ENCODE measurements at regions not wholly inside any gene's neighbourhood (a gene's known extent, or its start where the extent isn't known, plus 50 kb on each side); places are given as distances from the start of the nearest gene placed in this dataset.

- DNase-seq, result no peak
Measured at GRCh38 chr2:133952896-133953295, 301.0 kb upstream of the MGAT5 start.

DNA sequence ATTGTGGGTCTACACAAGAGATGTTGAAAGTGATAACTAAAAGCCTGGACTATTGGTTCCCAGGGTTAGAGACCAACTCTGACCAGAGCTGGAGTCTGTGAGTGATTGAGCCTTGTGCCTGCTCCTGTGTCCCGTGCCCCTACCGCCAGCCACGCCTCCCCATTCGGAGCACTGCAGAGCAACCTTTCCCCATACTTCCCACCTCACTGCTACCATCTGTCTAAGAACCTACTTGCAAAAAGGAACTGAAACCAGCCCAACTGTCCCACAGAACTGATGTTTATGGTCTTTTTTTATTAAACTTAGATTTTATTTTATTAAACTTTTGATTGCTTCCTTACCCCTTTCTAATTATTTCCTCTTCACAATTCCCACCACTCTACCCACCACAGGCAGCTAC lies 300.3 kb upstream of the MGAT5 start:
- no peak for DNase-seq

DNA sequence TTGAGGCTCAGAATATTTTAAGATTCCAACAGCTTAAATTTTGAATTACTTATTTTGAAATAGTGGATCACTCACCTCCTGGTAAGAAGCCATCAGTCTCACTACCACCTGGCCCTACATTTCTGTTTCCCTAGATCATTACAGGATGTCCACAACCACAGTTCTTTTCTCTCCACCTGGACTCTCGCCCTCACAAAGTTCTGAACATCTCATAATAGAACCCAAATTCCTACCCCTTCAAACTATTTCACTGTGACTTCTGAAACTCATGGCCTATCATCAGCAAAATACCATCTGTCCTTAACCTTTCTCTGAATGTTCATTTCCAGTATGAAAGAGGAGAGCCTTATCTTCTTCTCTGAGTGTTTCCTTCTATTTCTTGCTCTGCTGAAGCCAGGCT lies 299.2 kb upstream of the MGAT5 start:
- no peak for DNase-seq

GRCh38 chr2:133955169-133955568 lies 298.7 kb upstream of the MGAT5 start:
- no peak for DNase-seq

DNA sequence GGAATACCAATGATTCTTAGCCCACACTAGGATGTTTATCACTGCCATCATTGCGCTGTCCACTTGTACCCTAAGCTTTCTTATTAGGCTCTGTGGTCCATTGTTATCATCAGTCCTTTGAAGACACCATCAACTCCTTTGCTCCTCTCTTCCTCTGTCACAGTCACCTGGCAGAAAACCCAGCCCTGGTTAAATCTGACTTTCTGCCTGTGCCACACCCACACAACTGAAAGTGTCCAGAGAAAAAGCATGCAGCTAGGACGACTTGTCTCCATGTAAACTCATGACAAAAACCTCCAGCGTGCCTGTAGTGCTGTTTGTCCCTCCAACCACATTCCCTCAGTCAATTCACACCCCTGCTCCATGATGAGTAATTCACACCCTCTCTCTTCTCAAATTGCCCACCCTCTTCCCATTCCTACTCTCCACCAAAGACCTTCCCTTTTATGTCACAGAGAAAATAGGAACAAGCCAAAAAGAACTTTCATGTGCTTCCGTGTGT lies 297.4 kb upstream of the MGAT5 start:
- DNase-seq, result no peak

GRCh38 chr2:133957724-133958480 lies 296.0 kb upstream of the MGAT5 start:
- DNase-seq, result no peak

DNA sequence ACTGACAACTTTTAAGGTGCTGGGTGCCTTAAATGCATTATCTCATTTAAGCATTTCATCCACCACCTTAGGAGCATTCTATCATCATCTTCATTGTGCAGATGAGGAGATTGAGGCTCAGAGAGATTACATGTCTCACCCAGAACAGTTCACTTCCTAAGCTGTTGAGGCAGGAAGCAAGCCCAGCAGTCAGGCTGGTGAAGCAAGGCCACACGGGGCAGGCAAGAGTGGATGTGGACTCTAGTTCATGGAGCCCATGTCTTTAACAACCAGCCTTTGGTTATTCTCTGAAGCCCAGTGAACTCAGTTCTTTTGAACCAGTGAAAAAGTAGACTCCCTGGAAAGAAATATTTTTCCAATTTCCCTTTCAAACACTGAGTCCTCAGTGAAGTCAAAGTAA lies 294.8 kb upstream of the MGAT5 start:
- DNase-seq, result no peak

GRCh38 chr2:133966720-133967304 lies 287.1 kb upstream of the MGAT5 start:
- no peak for DNase-seq

GRCh38 chr2:133967326-133967725 lies 286.5 kb upstream of the MGAT5 start:
- DNase-seq, result no peak

GRCh38 chr2:133968446-133968845 lies 285.4 kb upstream of the MGAT5 start:
- no peak for DNase-seq

DNA sequence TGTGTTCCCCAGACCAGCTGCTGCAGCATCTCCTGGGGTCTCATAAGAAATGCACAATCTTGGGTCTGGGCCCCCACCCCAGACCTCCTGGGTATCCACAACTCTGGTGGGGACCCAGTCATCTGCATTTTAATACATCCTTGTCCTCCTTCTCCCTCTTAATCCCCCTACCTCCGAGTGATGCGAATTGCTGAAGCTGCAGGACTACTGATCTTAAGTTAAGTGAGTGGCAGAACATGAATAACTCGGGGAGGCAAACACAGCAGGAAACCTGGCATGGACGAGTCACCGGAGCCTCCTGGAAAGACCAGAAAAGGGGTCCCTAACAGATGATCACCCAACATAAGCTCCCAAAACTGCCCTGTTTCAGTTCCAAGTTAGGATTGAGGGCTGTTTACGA lies 283.2 kb upstream of the MGAT5 start:
- DNase-seq, result no peak

- DNase-seq, result no peak
Measured at GRCh38 chr2:133972297-133972696, 281.6 kb upstream of the MGAT5 start.

- no peak for DNase-seq
Measured at GRCh38 chr2:133972786-133973185, 281.1 kb upstream of the MGAT5 start.

DNA sequence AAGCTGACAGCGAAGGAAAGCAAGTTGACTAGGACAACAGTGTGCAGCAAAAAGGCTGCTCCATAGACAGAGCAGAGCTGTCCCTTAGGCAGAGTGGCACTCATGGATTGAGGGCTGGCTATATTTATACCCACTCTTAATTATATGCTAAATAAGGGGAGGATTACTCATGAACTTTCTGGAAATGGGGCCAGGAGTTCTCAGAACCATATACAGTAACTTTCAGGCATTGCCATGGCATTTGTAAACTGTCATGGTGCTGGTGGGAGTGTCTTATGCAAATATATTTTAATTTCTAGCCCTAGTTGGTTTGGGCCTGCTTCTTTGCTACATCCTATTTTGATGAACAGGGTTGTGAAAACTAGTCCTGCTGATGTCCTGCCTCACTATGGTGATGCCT lies 279.5 kb upstream of the MGAT5 start:
- no peak for DNase-seq

DNA sequence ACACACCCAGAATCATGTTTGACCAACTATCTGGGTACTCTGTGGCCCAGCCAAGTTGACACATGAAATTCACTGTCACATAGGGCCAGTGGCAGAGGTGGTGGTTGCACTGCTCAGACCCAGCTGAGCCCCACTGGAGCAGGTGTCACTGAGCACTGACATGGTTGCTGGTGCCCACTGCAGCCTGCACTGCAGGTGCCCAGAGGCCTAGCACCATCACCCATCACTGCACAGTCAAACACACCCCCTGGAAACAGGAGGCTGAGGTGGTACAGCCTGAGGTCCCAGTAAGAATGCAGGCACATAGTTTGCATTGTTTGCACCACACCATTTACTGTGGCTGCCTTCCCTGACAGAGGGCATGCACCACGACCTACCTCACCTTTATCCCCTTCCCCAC lies 278.7 kb upstream of the MGAT5 start:
- DNase-seq, result no peak

GRCh38 chr2:133975676-133976428 lies 278.0 kb upstream of the MGAT5 start:
- DNase-seq, result no peak

GRCh38 chr2:133976659-133977058 lies 277.2 kb upstream of the MGAT5 start:
- DNase-seq, result no peak

DNA sequence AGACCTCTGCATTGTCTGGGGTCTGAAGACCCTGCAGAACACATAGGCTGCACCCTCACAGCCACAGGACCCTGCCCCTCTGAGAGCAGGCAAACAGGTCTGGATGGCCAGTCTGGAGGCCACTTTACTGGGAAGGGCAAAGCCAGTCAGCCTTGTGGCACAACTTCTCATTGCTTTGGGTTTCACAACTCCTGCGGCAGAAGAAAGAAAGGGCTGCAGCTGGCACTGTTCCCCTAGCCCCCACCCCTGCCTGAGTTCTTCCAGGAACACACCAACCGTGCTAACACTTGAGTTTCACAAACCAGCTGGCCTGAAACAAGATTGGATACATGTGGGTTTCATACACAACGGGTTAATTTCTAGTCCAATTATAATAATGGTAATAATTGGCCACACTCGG lies 276.5 kb upstream of the MGAT5 start:
- DNase-seq, result no peak

DNA sequence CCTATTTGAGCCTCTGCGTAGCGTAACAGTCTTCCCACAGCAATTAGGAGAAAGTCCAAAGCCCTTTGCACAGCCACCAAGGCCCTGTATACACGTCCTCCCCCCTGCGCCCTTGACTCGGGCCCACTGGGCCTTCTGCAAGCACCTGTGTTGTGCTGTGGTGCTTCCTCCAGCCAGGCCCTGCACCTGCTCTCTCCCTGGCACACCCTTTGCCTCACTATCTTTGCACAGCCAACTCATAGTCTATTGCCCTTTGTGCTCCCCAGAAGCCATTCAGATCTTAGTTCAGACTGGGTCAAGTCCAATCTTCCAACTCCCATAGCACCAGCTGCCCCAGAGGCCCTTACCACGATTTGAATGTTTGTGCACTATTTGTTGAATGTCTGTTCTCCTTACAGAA lies 271.6 kb upstream of the MGAT5 start:
- no peak for DNase-seq

DNA sequence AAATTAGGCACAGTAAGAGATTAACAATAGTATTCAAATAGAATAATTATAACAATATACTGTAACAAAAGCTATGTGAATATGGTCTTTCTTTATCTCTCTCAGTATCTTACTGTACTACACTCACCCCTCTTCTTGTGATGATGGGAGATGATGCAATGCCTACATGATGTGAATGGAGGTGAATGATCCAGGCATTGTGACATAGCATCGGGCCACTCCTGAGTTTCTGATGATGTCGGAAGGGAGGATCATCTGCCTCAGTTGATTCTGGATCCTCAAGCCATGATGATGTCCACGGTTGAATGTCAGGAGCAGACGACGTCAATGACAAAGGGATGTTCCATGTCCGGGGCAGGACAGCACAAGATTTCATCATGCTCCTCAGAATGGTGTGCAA lies 268.3 kb upstream of the MGAT5 start:
- no peak for DNase-seq

DNA sequence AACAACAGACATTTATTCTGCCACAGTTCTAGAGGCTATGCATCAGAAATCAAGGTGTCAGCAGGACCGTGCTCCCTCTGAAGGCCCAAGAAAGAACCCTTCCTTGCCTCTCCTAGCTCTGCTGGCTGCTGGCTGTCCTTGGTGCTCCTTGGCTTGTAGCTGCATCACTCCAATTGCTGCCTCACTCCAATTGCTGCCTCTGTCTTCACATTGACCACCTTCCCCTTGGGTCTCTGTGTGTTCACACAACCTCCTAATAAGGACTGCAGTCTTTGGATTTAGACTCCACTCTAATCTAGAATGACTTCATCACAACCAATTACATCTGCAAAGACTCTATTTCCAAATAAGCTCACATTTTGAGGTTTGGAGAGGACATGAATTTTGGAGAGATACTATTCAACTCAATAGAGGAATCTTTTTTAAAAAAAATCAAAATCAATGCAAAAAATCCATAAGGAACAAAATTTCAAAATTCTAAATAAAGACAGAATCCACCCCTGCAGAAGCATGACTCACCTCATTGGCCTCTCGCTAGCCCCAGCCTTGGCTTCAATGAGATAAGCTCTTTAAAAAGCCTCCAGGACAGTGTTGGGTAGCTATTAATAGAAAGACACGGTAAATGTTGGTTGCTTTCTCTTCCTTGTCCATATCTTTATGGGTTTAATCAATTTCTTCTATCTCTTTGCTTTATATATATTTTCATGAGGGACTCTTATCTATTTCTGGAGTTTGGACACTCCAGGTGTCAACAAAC lies 267.6 kb upstream of the MGAT5 start:
- no peak for DNase-seq

DNA sequence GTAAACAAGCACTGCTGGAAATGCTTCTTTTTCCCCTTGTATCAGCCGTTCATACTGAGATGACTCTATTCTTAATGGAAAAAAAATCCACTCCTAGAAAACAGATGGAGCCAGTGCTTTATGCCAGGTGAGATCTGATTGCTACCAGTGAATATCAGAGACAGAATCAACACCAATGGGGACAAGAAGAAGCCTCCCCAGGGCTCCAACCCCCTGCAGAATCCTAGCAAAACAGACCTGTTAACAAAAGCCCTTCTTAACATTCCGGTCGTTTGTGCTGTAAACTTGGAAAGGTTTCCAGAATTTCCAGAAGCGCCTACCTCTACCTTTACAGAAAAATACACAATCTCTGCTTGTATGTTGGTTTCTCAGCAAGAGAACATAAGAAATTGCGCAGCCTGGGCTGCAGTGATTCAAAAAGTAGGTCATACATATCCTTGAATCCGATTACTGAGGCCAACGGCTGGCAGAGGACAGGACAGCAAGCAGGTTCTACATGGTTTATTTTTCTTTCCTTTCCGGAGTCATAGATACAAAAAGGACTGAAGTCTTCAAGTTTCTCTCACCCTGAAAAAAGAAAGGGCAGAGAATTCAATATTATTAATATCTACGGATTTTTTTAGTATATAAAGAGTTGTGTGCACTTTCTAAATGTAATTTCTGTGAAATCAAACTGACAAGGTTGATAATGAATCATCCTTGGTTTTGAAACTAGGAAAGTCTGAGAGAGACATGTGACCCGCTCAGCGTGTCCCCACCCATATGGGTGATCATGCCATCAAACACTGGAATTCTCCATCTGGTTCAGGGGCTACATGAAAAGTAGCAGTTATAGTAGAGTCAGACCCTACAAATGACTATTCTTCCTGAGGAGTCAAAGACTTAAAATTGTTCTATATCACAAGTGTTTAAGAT lies 266.7 kb upstream of the MGAT5 start:
- DNase-seq, result no peak
